Keratinocyte (primary cell): ENCODE measurements at regions not wholly inside any gene's neighbourhood (a gene's known extent, or its start where the extent isn't known, plus 50 kb on each side); places are given as distances from the start of the nearest gene placed in this dataset.

Experiments
- CTCF ChIP-seq, 3 experiments: IDR thresholded peaks in 1 of 3; conservative IDR thresholded peaks in 1 of 3; optimal IDR thresholded peaks in 1 of 3; 2 replicates in 2 of 3; 3 replicates in 1 of 3; pipeline versions ENCODE3 to v1.5.1; 2011; ENCODE audit warnings: low read length in 3 of 3, mild to moderate bottlenecking in 3 of 3, moderate library complexity in 2 of 3, control low read depth in 1 of 3, inconsistent platforms in 1 of 3; ENCODE audit not compliant: insufficient read depth in 2 of 3; ENCODE audit errors: extremely low read depth in 1 of 3
- EZH2 ChIP-seq: IDR thresholded peaks from one replicate; pipeline ENCODE4 v1.6.1; 2012; ENCODE audit warnings: inconsistent platforms, mild to moderate bottlenecking, low read length, moderate library complexity

GRCh38 chr11:107092667-107093066 is 74.4 kb upstream of the GUCY1A2 start:
- TF ChIP-seq CTCF (optimal IDR thresholded peaks at IDR 0.05 in 1 of 3, IDR thresholded peaks at IDR 0.05 in 1 of 3, conservative IDR thresholded peaks at IDR 0.05 in 1 of 3; ENCODE audit: extremely low read depth in 1 of 3, insufficient read depth in 2 of 3, low read length in 3 of 3) (no peak), EZH2 (no peak)
